GM18511 (cell line): ENCODE measurements at regions not wholly inside any gene's neighbourhood (a gene's known extent, or its start where the extent isn't known, plus 50 kb on each side); places are given as distances from the start of the nearest gene placed in this dataset.
"Not testable (repeated sequence)": the region's sequence is repeated elsewhere in the genome, so short reads cannot be mapped to it uniquely, and the experiment has no call there.

Experiments
- ATAC-seq: cut with Tn5 transposase; IDR thresholded peaks from one replicate; pipeline ENCODE4 v1.9.1; 2021; ENCODE audit warnings: mild to moderate bottlenecking, moderate library complexity; ENCODE audit not compliant: unreplicated experiment

GRCh38 chr7:115574681-115575291 is 455.8 kb downstream of the TFEC start:
- ATAC-seq, result no peak

- no peak for ATAC-seq
Observed at GRCh38 chr7:115572111-115572510, 458.5 kb downstream of the TFEC start.

GRCh38 chr7:115561335-115562110 is 469.0 kb downstream of the TFEC start:
- ATAC-seq, result no peak

- ATAC-seq, result no peak
Observed at GRCh38 chr7:115559877-115560276, 470.7 kb downstream of the TFEC start.

GRCh38 chr7:115558161-115558560 is 472.4 kb downstream of the TFEC start:
- ATAC-seq, result no peak

- ATAC-seq, result not testable (repeated sequence)
Observed at GRCh38 chr7:115557296-115557695, 473.3 kb downstream of the TFEC start.

GRCh38 chr7:115552766-115553165 is 477.8 kb downstream of the TFEC start:
- ATAC-seq, result no peak

- ATAC-seq, result no peak
Observed at GRCh38 chr7:115549910-115550309, 480.7 kb downstream of the TFEC start.

GRCh38 chr7:115548756-115549155 is 481.8 kb downstream of the TFEC start:
- ATAC-seq, result no peak

- ATAC-seq, result no peak
Observed at GRCh38 chr7:115546790-115547189, 483.8 kb downstream of the TFEC start.

- no peak for ATAC-seq
Observed at GRCh38 chr7:115533785-115534184, 496.8 kb downstream of the TFEC start.

- ATAC-seq, result no peak
Observed at GRCh38 chr7:115526278-115526677, 504.3 kb downstream of the TFEC start.

- ATAC-seq, result no peak
Observed at GRCh38 chr7:115522174-115522573, 508.4 kb downstream of the TFEC start.

- ATAC-seq, result no peak
Observed at GRCh38 chr7:115516341-115516740, 514.2 kb downstream of the TFEC start.

GRCh38 chr7:115511330-115511729 is 519.2 kb downstream of the TFEC start:
- no peak for ATAC-seq

GRCh38 chr7:115505136-115505535 is 525.4 kb downstream of the TFEC start:
- no peak for ATAC-seq

- no peak for ATAC-seq
Observed at GRCh38 chr7:115499956-115500355, 530.6 kb downstream of the TFEC start.

- no peak for ATAC-seq
Observed at GRCh38 chr7:115496006-115496405, 534.6 kb downstream of the TFEC start.

GRCh38 chr7:115494529-115495147 is 535.9 kb downstream of the TFEC start:
- no peak for ATAC-seq

GRCh38 chr7:115493381-115493780 is 537.2 kb downstream of the TFEC start:
- ATAC-seq, result no peak

- no peak for ATAC-seq
Observed at GRCh38 chr7:115491744-115492380, 538.7 kb downstream of the TFEC start.

- ATAC-seq, result no peak
Observed at GRCh38 chr7:115479448-115479847, 551.1 kb downstream of the TFEC start.
